HG02973 (cell line): ENCODE measurements at regions not wholly inside any gene's neighbourhood (a gene's known extent, or its start where the extent isn't known, plus 50 kb on each side); places are given as distances from the start of the nearest gene placed in this dataset.
"Not testable (repeated sequence)": the region's sequence is repeated elsewhere in the genome, so short reads cannot be mapped to it uniquely, and the experiment has no call there.

Source experiments
- ATAC-seq: cut with Tn5 transposase; IDR thresholded peaks from one replicate; pipeline ENCODE4 v1.9.1; 2021; ENCODE audit warnings: moderate library complexity; ENCODE audit not compliant: unreplicated experiment

DNA sequence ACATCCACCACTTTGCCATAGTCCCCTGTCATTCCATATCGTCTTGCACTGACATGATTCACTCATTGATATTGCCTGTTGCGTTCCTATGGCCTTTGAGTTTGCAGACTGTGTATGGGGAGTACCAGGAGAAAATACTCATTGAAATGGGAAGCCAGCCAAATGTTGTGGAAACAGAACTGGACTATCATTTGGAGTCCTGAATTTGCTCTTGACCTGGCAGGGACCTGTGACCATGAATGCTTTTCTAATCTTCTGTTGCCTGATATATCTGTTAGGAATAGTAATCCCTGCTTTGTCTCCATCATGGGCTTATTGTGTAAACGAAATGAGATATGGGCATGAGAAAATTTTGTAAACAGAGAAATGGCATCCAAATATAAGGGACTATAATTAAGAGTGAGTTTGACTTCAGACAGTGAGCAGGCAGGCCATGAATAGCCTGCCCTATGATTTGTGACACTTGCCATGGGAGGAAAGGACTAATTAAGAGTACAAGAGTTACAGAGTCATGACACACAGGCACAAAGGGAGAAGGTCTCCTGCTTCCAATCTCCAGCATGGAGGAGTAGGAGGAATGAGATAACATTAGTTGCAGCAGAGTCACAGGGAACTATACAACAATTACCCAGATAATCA, 572.9 kb upstream of the SGCD start:
- no peak for ATAC-seq

DNA sequence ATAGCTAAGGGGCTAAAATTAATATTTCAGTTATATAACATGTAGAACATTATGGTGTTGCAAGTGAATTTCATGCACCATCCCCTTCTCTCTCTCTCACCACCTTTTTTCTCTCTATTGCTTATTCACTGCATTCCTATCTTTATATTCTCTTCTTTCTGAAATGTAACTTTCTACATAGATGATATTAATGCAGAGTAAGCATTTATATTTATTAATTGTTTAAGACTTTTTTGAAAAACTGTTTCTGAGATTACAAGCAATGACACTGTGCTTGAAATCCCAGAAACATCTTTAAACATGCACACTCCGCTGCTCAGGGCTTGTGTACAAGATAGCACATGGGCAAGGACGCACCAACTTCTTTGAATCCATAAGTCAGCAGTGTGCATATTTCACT, 567.7 kb upstream of the SGCD start:
- no peak for ATAC-seq

DNA sequence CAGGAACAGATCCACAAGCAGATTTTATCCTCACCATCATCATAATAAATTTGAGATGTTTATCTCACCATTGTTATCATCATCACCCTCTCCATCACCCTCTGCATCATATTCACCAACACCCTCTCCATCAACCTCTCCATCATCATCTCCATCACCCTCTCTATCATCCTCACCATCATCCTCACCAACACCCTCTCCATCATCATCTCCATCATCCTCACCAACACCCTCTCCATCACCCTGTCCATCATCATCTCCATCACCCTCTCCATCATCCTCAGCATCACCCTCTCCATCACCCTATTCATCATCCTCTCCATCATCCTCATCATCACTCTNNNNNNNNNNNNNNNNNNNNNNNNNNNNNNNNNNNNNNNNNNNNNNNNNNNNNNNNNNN, 567.0 kb upstream of the SGCD start:
- ATAC-seq: no peak

DNA sequence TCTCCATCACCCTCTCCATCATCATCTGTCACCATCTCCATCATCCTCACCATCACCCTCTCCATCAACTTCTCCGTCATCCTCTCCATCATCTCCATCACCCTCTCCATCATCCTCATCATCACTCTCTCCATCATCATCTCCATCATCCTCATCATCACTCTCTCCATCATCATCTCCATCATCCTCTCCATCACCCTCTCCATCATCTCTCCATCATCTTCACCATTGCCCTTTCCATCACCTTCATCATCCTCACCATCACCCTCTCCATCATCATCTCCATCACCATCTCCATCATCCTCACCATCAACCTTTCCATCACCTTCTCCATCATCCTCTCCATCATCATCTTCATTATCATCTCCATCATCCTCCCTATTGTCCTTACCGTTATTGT, 565.5 kb upstream of the SGCD start:
- no peak for ATAC-seq

DNA sequence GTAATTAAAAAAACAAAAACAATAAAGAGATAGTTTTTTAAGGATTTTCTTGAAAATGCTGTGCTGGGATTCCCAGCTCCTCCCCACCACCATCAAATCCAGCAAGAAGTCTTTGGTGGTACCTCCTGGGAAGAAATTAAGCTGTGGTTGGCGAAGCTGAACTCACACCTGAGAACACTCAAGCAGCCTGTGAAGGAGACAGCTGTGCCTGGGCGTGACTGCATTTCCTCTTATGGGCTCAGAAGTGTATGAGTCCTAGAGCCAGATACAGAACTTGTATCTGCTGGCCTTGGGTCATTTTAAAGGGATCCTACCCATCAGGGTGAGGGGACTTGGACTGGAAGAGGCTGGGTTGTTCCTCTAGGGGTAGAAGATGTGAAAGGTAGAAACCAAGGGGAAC, 561.2 kb upstream of the SGCD start:
- ATAC-seq: no peak

DNA sequence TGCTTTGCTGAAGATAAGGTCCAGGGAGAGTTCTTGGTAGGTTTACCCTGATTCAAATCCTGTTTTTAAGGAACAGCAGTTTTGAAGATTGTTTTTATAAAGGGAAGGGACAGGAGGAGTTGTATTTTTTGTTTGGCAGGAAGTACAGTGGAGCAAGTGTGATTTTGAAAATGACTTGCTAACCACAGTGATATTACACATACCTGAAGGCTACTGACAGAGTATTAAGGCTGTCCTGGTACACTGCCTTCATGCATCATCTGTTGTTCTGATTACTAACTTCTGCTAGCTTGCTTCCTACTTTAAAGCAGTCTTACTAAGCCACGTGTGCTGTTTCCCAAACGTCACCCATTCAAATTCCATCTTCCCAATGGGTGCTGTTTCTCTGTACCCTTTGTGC, 559.5 kb upstream of the SGCD start:
- no peak for ATAC-seq

DNA sequence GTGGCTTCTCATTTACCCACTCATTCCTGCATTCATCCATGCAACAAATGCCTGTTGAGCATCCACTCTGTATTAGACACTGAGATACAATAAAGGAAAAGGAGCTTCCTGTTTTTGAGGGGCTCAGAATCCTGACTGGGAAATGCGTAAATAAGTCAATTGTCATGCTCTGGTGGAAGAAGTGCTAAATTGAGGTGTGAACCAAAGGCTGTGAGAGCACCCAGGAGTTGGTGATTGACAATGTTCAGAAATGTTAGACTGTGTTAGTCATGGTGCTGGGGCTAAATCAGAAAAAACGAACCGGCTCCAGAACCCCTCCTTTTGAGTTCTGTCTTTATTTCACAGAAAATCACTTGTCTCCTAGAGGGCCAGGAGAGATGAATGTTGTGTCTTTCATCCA, 558.6 kb upstream of the SGCD start:
- no peak for ATAC-seq

DNA sequence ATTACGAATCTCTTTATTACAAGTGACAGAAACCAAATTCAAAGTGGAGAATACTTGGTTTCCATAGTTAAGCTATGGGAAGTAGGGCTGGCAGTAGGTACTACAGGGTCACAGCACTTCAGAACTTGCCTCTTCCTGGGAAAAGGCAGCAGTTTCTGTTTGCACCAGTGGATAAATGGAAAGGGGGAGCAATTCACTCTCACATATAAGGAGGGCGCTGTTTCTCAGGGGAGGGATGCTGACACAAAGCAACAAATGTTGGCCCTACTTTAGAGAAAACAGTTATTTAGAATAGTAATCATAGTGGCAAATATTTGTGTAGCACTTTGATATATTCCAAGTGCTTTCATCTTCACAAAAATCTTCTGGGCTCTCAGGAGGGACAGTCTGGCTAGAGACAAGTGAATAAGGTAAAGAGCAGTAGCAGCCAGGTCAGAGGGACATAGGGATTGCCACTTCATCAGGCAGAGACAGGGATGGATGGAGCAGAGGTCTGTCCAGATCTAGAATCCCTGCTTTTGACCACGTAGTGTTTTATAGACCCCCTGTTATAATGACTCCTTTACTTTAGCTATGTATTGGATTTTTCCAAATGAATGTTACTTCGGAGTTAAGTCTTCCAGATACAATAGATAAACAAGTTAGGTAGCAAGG, 554.8 kb upstream of the SGCD start:
- no peak for ATAC-seq

DNA sequence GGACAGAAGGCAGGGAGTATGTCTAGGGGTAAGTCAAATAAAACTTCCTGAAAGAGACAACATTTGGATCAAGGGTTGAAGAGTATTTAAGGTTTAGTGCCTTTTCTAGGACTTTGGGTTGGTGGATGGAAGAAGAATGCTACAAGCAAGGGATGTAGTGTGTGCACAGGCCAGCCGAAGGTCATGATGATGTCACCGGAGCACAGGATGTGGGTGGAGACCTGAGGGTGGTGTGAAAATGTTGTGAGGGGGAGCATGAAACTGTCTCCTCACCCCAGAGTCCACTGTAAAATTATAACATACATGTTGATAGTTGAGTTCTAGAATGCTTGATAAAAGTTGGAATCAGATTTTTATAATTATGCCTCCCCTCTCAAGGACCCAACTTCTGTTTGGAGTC, 553.3 kb upstream of the SGCD start:
- ATAC-seq: no peak

DNA sequence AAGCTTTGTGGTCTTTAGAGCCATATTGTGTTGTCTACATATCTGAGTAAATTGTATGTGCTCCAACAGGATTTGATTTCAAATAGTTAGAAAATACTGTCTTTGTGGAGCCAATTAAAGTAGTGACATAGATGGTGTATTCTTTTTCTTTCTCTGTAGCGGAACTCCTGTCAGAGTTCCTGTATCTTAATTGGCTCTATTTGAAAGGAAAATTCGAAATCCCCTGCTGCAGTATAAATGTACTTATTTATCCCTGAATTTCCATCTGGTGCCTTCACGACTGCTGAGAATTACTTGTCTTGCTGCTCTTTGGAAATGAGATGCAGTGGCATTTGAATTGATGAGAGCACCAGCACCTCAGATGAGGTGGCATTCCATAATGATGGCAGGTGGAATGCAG, 546.7 kb upstream of the SGCD start:
- no peak for ATAC-seq

DNA sequence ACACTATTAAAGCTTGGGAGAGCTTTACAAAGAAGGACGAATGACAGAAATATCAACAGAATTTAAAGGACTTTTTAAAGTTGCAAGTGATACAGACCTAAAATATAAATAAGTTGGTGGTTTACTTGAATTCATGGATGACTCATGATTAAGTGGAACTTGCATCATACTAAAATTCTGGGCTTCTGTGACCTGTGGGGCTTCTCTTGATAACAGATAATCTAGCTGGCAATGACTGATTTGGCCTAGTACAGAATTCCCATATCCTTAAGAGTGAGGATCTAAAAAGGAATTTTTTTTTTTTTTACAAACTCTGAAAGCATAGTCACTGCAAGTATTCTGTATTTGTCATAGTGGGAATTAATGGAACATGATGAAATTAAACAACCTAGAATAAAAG, 543.7 kb upstream of the SGCD start:
- no peak for ATAC-seq

DNA sequence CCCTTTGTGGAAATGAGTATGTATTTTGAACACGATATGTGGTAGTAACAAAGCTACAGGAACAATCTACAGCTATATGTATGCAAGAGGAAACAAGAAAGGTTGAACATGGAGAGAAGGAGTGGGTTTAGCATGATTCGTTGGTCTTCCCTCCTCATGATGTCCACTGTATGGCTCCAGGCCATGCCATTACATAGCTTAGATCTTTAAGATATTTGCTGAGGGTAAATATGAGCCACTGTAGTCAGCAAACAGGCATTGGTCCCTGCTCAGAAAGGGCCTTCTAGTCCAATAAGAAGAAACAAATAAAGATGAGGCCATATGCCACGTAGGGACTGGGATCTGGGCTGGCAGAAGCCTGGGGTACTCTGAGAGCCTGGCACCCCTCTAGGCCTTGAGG, 543.2 kb upstream of the SGCD start:
- no peak for ATAC-seq

DNA sequence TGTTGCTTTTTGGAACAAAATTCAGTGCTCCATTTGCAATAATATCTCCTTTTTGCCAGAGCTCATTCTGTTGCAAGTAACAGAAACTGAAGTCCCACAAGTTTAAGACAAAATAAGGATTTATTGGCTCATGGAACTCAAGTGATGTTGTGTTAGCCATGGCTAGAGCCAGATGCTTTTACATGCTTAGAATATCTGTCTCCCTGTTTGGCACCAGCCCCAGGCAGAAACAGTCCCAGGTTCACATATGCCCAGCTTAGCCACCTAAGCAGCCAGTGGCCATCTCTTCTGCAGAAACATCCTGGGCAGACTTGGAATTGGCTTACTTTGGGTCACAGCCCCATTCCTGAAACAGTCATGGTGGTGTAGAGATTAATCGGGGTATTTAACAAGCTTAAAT, 540.9 kb upstream of the SGCD start:
- no peak for ATAC-seq

DNA sequence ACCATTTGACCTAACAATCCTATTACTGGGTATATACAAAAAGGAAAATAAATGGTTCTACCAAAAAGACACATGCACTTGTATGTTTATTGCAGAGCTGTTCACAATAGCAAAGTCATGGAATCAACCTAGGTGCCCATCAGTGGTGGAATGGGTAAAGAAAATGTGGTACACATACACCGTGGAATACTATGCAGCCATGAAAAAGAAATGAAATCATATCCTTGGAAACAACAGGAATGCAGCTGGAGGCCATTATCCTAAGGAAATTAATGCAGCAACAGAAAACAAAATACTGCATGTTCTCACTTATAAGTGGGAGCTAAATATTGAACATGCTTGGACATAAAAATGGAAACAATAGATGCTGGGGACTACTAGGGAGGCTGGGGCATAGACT, 534.1 kb upstream of the SGCD start:
- no peak for ATAC-seq

DNA sequence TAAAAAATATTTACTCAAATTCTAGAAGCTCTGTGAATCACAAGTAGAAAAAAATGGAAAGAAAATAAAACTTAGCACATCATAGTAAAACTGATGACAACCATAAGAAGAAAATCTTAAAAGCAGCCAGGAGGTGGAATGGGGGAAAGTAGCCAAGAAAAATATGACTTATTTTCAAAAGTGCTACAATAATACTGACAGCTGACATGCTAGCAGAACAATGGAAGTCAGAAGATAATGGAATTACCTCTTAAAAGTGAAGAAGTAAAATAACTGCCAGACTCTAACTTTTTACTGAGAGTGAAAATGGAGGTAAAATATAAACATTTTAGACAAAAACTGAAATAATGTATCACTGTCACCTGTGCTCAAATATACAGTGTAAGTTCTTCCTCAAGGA, 532.2 kb upstream of the SGCD start:
- ATAC-seq: no peak

DNA sequence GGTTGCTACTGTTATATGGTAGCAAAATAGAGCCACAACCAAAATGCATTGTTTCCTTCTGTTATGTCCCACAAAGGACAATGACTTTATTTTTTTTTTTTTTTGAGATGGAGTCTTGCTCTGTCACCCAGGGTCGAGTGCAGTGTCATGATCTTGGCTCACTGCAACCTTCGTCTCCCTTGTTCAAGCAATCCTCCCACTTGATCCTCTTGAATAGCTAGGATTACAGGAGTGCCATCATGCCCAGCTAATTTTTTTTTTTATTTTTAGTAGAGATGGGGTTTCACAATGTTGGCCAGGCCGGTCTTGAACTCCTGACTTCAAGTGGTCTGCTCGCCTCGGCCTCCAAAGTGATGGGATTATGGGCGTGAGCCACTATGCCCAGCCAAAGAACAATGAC, 527.7 kb upstream of the SGCD start:
- no peak for ATAC-seq

DNA sequence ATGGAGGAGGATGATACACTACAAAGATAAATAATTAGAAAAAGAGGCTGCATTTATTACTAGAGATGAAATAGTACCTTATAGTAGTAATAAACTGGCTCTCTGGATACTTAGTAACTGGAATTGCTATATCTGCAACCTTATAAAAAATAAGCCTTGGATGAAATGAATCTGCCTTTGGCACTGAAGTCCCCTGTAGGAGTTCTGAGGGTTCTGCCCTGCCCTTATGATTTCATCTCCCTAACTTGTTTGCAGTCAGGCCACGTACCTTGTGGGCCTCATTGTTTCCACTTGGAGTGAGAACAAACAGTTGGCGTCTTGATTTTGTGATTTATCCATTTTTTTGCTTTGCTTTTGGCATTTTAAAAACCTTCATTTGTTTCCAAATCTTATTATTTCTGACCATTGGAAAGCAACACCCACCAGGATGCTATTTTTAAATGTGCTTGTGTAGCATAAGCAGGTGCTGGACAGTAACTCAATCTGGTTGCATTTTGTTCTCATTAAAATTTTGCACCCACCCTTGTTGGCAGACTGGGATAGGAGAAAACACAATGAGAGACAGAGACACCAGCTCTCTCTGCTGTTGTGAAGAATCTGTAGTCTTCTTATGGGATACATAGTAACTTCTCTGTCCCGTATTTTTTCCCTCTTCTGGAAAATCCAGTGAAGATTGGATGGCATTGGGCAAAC, 518.9 kb upstream of the SGCD start:
- ATAC-seq: no peak

DNA sequence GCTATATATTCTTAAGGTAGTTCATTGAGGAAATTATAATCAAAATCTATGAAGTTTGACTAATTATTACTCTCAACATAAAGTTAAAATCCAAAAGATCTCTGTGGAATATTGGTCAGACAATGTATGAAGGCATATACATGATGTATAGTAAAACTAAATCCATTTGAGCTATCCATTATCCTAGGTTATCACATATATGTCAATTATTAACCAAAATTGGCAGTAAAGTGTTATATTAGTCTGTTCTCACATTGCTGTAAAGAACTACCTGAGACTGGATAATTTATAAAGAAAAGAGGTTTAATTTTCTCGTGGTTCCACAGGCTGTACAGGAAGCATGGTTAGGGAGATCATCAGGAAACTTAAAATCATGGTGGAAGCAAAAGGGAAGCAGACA, 511.7 kb upstream of the SGCD start:
- ATAC-seq: no peak

DNA sequence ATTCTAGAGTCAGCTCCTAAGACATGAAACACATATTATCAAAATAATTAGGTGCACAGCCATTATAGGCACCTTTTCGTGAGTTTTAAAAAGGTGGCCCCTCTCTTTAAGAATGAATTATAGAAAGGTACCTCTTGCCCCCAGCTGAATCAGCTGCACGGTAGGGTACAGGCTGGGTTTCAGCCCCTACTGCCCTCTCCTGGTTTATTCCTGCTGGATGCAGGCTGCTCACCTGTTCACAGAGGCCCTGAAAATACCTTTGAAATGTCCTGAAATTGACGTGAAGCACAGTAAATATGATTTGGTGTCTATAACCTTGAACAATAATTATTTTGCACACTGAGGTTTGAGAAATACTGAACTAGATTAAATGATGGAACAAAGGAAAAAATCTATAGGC, 504.8 kb upstream of the SGCD start:
- no peak for ATAC-seq

DNA sequence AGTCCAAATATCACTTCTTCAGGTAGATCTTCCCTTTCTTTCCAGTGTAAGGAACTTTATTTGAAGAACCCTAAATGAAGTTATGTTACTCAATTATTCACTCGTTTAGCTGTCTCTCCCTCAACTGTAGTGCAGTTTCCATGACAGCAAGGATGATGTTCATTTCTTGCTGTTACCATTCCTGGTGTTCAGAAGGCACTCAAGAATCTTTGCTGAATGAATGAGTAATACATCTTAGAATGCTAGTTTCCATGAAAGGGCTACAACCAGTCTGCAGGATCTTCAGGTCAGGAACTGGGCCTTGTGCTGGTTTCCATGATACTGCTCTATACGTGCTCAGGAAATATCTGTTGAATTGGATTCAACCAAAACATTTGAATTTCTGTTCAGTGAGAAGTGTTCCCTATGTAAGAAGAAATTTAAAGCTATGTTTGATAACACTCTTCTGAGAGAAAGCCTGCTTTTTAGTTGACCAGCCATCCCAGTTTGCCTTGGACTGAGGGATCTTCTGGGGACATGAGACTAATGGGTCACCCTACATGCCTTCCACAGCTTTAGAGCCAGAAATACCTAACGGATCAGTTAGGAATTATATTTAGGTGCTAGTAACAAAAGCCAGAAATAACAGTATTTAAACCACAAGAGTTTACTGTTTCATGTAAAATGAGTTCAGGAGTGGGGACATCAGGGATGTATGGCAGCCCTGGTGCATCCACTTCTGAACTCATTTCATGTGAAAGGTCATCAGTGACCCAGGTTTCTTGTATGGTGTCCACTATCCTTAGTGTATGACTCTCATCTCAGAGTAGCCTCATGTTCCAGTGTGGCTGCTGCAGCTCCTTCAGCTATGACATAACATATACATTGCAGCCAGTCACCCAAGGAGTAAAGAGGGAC, 500.1 kb upstream of the SGCD start:
- no peak for ATAC-seq

DNA sequence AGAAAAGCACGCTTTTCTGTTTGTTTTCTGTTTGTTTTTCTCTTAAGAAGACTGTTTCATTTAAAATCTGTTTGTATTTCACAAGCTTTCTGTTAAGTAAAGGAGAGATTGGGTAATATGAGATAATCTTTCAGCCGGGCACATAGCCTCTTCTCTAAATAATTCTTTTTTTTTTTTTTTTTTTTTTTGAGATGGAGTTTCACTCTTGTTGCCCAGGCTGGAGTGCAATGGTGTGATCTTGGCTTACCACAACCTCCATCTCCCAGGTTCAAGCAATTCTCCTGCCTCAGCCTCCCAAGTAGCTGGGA, 499.5 kb upstream of the SGCD start:
- ATAC-seq: not testable (repeated sequence)

DNA sequence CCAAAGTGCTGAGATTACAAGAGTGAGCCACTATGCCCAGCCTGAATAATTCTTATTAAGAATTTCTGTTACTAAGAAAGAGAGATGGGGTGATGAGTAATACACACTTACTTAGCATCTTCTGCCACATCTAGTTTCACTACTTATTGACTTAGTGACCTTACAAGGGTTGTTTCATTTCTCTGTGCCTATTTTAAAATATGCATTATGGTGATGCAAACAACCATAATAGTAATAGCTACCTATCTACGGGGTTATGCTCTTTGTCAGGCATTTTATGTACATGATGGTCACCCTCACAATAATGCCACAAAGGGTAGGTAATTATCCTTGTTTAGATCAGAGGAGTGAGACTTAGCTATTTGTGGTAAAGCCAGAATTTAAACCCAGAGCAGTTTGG, 499.0 kb upstream of the SGCD start:
- ATAC-seq: peak; percentile 96
